ENCODE measurements at regions not wholly inside any gene's neighbourhood (a gene's known extent, or its start where the extent isn't known, plus 50 kb on each side); places are given as distances from the start of the nearest gene placed in this dataset.
"Not testable (repeated sequence)": the region's sequence is repeated elsewhere in the genome, so short reads cannot be mapped to it uniquely, and the experiment has no call there.

DNA sequence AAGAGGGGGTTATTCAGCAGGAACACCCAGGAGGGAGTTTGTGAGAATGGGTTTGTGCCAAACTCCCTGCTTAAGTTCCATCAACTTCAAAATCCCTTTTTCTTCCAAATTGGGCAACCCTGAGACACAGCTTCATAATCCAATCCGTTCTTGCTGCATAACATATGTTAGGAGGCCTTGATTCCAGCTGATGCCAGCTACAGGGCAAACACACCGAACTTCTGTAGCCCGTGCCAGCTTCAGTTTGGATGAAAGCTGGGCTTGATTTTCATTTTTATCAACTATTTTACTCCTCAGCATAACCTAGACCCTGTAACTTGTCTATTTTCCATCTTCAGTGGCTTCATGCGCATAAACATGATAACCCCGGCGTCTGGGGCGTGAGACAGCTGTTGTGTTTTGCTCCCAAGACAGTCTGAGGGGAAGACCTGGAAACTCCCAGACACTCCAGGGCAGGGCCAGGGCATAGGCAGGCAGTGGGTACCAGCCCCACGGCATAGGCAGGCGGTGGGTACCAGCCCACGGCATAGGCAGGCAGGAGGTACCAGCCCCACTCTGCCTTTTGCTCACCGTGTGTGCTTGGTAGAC is 220.4 kb downstream of the C16orf95 start:
- DNase-seq (ENCODE audit: extremely low read depth in 1 of 11, low read depth in 9 of 11, low spot score in 4 of 11): no peak

DNA sequence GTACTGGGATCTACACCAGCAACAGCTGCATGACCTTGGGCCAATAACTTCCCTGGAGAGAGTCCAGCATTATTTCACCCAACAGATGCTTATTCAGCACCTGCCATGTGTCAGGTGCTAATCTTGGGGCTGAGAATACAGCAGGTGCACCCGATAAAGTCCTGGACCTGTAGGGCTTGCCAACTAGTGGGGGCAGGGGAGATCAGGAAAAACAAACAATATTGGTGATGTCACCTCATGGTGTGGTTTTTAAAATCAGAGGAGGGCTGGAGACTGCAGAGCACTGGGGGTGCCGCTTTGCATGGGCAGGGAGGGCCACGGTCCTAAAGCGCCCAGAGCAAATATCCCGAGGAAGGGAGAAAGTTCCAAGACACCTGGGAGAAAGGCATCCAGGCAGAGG is 218.8 kb downstream of the C16orf95 start:
- no peak for DNase-seq (ENCODE audit: extremely low read depth in 1 of 11, low read depth in 9 of 11, low spot score in 4 of 11)

DNA sequence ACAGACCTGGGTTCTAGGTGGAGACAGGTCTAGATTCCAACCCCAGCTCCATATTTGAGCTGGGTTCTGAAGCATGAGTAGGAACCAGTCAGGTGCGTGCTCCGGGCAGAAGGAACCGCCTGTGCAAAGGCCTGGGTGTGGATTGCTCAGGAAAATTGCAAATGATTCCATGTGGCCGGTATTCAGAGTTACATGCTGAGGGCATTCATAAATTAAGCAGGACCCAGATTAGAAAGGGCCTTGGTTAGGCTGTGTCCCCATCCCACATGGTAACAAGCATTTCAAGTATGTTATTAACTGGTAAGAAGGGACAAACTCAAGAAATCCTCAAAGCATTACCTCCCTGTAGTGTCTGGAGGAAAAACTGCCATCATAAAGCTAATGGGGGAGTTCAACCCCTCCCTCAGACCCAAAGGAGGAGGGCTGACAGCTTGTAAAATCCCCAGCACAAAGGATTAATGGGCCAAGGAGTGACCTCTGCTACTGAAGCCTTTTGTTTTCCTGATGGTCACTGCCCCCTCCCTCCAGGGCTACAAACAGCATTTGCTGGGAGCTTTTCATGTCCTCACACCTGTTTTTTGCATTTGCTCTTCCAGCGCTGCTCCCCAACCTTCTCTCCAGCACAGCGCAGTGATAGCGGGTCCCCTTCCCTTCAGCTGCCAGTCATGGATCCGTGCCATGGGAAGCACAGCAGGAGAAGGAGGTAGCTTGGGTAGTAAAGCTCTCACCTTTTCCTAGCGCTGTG is 218.0 kb downstream of the C16orf95 start:
- DNase-seq (ENCODE audit: extremely low read depth in 1 of 11, low read depth in 9 of 11, low spot score in 4 of 11): peak; percentile 53 to 79 (median 67)

DNA sequence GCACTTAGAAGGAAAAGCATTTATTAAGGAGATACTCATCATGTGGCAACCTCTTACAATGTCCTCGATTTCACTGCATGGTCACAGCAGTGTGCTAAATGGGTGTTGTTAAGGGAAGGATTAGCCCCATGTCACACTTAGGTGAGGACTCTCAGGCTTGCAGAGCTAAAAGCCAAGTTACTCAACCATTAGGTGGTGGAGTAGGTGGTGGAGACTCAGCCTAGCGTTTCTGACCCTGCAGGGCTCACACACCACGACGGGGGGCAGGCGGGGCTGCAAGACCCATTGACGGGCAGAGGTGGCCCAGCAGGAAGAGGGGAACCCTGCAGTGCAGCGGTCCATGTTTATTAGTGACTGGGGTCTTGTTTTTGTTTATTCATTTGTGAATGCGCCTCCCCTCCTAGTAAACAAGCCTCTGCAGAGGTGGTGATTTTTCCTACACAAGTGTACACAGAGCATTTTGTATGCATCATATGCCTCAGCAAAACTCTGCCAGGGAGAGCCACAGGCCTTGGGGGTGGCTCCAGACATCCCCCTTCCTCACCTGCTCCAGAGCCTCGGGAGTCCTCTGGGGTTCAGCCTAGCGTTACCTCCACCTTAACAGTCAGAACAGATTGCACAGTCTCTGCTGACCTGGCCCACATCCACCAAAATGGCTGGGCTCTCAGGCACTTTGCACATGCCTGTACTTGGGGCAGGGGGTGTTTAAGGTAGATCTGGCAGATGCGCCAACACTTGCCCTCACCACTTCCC is 216.7 kb downstream of the C16orf95 start:
- no peak for DNase-seq (ENCODE audit: extremely low read depth in 1 of 11, low read depth in 9 of 11, low spot score in 4 of 11)

DNA sequence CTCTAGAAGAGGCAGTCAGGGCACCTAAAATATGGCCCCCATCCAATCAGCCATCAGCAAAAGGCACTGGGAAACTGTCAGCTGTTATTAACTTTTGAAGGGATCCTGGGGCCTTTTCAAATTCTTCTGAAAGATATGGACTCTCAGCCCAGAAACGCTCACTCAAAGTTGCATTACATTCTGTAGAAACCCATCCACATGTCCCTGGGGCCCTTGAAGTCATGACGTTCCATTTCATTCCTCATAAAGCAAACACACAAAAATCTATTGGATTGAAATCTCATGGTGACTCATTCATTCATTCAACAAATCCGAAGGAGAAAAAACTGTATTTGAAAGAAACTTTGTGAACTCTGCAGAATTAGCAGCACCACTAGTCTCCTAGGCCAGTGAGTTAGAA is 215.3 kb downstream of the C16orf95 start:
- DNase-seq (ENCODE audit: extremely low read depth in 1 of 11, low read depth in 9 of 11, low spot score in 4 of 11): no peak

DNA sequence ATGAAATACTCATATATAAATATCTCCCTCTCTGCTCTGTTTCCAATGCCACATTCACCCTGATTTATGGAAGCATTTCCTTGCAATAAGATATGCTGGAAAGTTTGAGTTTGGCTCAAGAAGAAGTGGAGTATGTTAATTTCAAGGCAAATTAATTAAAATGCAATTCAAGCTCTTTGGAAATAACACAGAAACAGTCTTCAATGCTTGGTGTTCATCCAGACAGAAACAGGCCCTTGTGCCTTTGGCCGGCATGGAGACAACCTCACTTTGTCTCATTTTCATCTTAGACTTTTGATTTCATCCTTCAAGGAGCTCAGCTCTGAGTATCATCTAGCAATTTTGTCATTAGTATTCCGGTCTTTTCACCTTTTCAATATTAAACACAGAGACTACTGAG is 210.0 kb downstream of the C16orf95 start:
- no peak for DNase-seq (ENCODE audit: extremely low read depth in 1 of 11, low read depth in 9 of 11, low spot score in 4 of 11)

DNA sequence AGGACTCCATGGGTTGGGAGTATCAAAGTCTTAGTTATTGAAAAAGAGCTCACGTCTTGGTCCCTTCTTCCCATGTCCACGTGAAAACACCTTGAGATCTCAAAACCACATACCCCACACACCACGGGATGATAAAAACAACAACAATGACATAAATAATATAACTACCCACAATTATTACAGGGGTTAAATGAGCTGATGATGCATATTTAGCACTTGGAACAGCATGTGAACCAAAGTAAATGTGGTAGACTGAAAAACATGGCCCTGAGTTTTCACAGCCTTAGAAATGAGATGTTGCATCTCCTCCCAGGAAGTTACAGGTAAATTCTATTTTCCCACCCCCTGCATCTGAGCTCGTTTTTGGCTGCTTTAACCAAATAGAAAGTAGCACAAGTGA is 208.9 kb downstream of the C16orf95 start:
- no peak for DNase-seq (ENCODE audit: extremely low read depth in 1 of 11, low read depth in 9 of 11, low spot score in 4 of 11)

DNA sequence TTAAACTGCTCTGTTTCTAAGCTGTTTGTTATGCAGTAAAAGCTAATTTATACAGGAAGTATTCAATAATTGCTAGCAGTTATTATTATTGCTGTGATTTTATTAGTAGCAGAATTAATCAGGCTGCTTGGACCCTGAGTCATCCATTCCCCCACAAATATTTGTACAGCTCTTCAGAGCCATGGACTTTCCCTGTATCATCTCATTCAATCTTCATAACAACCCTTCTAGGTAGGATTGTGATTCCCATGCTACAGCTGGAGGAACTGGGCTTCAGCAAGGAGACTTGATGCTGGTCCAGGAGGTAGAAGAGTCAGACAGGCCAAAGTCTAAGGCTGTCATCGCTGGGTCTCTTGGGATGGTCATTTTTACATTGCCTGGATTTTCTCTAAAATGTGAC is 208.3 kb downstream of the C16orf95 start:
- no peak for DNase-seq (ENCODE audit: extremely low read depth in 1 of 11, low read depth in 9 of 11, low spot score in 4 of 11)

DNA sequence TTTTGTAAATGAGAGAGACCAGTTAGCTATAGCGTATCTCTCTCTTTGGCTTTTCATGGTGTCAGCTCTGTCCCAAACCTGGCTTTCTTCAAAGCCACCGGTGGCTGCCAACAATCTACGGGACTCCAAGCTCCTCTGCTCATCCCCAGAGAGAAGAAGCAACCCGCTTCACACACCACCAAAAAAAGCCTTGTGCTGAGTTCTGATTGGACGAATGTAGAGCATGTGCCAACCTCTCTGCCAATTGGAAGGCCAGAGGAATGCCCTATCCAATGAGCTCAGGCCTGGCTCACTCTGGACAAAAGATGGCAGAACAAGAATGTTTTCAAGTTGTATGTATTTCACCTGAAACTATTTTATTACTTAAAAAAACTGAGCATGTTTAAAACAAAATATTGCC is 202.4 kb downstream of the C16orf95 start:
- DNase-seq (ENCODE audit: extremely low read depth in 1 of 11, low read depth in 9 of 11, low spot score in 4 of 11): no peak

DNA sequence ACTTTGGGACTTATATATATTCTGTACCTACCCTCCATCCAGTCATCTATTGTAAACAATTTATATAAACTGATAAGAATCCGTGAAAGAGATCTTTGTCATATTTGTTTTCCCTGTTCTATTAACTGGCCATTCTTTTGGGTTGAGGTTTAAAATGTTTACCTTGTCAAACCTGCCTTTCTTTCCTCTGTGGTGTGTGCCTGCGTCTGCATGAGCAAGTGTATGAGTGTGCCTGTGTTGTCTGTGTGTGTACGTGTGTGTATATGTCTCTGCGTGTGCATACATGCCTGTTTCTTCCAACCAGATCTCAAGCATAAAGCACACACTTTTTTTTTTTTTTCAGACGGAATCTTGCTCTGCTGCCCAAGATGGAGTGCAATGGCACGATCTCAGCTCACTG is 201.5 kb downstream of the C16orf95 start:
- no peak for DNase-seq (ENCODE audit: extremely low read depth in 1 of 11, low read depth in 9 of 11, low spot score in 4 of 11)

DNA sequence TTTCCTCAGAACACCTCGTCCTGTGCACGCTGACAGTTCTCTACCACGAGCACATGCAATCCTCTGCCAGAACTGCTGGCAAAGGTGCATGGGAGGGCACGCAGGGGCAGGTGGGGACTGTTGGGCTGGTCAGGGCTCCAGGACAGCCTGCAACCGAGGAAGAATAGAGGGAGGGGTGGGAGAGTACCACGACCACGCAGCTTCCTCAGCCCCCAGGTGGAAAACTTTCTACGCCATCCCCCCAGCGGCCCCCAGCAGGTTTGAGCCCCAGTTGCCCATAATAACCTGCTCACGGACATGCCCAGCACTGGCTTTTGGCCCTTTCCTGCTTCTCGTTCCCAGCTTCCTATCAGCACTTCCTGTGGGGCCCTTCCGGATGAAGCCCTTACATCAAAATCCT is 199.3 kb downstream of the C16orf95 start:
- DNase-seq (ENCODE audit: extremely low read depth in 1 of 11, low read depth in 9 of 11, low spot score in 4 of 11): no peak

DNA sequence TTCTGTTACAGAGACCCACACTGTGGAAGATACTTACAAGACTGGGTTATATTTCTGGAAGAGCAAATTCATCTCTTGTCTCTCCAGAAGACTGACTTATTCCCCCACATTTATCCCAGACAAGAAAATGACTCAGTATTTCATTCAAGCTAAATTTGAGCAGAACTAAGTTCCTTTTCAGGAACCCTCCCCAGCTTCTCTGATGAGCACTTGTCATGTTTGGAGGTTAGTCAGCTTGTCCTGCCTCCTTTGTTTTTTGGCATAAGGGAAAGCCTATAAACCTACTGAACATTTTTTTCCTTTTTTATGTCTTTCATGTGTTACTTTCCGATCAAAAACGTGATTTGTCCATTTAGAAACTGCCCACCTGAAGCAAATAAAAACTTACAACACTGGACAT is 198.0 kb downstream of the C16orf95 start:
- DNase-seq (ENCODE audit: extremely low read depth in 1 of 11, low read depth in 9 of 11, low spot score in 4 of 11): no peak

DNA sequence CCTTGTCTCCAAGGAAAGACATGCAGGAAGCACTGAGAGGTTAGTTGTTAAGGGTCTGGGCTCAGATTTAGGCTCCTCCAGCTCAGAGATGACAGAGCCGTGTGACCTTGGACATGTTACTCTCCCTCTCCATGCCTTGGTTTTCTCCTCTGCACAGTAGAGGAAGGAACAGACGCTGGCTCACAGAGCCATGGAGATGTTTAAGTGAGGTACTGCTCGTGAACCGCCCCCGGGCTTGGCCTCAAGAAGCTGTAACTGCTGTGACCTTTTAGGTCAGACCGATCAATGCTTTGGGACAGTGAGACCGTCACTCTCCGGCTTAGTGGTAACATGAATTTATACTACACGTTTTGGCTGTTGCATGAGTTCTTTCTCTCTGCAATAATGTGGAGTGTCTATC is 197.4 kb downstream of the C16orf95 start:
- DNase-seq (ENCODE audit: extremely low read depth in 1 of 11, low read depth in 9 of 11, low spot score in 4 of 11): no peak

DNA sequence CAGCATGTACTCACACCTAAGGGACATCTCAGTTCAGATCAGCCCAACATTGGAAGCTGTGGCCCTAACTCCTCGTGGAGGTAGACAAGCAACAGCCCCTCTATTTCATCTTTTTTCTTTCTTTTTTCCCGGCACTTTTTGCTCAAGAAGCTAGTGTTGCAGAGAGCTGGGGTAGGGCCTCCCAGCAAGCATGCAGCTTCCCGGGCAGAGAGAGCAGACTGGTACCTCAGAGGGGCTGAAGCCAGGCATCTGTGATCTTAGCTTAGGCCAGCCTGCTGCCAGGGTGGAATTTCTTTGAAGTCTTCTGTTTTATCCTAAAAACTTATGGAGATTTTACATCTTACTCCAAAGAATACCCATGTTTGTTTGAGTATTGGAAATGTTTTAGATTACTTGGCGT is 195.4 kb downstream of the C16orf95 start:
- no peak for DNase-seq (ENCODE audit: extremely low read depth in 1 of 11, low read depth in 9 of 11, low spot score in 4 of 11)

DNA sequence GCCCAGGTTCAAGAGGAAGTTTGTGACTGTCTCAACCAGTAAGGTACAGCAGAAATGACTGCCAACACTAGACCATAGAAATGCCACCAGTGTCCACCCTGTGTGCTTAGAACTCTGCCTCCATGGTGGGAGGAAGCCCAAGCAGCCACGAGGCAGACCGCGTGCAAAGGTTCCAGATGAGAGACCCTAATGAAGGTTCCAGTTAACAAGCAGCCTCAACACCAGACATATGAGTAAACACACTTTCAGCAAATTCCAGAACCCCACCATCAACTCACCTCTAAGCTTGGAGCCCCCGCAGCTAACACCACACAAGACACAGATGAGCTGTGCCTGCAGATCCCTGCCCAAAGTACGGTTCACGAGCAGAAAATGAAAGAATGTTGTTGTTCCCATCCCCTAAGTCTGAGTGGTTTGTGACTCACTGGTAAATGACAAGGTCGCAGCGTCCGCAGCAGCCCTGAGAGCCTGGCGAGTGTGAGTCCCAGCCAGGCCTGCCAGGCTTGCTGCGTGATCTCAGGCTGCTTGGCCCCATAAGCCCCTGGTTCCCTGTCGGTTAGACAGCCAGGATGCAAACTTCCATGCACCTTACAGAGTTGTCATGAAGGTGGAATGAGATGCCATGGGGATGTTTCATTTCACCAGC is 193.7 kb downstream of the C16orf95 start:
- no peak for DNase-seq (ENCODE audit: extremely low read depth in 1 of 11, low read depth in 9 of 11, low spot score in 4 of 11)

DNA sequence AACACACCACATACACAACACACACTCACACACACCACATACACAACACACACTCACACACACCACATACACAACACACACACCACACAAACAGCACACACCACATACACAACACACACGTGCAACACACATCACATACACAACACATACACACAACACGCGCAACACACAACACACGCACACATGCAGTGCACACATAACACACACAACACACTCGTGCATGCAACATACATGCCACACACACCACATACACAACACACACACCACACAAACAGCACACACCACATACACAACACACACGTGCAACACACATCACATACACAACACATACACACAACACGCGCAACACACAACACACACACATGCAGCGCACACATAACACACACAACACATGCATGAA is 192.8 kb downstream of the C16orf95 start:
- not testable (repeated sequence) for DNase-seq (ENCODE audit: extremely low read depth in 1 of 11, low read depth in 9 of 11, low spot score in 4 of 11)

DNA sequence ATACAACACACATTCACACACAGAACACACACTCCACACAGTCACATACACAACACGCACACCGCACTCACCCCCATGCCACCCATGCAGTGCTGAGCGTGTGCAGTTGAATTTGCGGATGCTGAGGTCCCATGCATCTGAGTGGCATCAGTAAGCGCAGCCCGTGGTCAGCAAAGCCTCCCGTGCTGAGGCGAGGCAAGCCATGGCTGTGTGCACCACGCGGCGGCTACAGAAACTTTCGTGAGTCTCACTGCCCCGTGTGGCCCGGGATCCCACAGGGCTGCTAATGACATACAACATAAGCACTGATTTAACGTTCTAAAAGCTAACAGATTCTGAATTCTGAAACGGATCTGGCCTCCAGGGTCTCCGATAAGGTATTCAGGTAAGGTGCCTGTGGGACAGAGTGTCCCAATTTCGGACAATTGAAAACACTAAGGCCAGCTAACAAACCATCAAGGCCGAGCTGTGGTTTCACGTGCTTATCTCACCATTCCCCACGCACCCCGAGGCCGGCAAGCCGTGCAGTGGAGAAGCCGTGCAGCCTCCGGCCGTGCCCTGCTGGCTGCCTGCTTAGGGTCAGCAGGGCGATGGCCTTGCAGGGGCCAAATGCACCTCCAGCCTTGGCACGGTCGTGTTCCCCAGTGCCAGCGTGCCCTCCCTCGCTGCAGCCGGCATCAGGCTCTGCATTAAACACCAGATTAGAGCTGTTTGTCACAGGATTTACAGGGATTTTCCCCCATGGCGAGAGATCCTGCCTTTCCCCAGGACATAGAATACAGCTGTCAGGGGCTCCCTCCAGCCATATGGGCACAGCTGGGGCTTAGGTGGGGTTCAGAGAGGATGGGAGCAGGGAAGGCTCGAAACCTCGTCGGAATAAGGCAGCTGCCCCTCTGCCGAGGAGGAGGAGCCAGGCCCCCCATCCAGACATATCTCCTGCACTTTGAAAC is 191.7 kb downstream of the C16orf95 start:
- no peak for DNase-seq (ENCODE audit: extremely low read depth in 1 of 11, low read depth in 9 of 11, low spot score in 4 of 11)

DNA sequence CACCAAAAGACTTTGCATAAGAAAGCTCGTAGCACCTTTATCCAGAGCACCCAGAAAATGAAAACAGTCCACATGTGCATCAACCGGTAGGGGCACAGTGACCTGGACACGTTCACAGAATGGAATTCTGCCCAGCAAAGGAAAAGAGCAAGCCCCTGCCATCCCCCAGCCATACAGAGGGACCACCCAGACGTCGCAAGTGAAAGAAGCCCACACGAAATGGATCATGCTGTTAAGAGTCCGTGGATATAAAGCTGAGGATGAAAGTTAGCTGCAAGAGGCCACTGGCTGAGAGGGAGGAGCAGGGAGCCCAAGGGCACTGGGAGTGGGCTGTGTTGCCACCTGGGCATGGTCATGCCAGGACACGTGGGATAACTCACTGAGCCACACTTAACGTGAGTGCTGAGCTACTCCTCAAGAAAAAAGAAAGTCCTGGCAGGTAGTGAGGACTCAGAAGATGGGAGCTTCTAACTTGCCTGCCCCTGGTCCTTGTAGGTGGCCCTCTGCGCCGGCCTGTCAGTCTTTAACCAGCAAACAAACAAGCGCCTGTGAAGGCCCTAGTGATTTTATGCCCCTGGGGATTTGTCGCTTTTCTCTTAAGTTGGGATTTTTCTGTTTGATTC is 190.7 kb downstream of the C16orf95 start:
- no peak for DNase-seq (ENCODE audit: extremely low read depth in 1 of 11, low read depth in 9 of 11, low spot score in 4 of 11)
